ENCODE measurements at regions not wholly inside any gene's neighbourhood (a gene's known extent, or its start where the extent isn't known, plus 50 kb on each side); places are given as distances from the start of the nearest gene placed in this dataset.

DNA sequence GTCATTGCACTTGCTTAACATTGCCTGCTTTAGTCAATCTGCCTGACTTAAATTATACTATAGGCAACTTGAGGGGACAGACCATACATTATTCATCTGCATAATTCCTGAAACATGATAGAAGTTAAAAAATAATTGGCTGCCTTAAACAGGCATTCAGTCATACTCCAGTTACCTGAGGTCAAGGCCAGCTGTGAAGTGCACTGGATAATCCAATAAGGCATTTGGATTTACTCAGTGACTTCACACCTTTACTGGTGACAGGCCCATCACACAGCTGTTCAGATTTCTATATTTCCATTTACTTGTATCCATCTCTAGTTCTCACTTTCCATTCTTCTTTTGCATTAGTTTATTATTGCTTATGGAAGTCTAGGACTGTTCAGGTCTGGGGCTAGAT, 2341.6 kb downstream of the PCDH7 start:
- Mint-ChIP-seq H3K4me3 (no peak overlapping the region), H3K27ac (no peak overlapping the region)
- H3K27ac ChIP-seq (ENCODE audit: insufficient read length, low read depth, low read length) = no peak overlapping the region

More for the DNA sequence above, 2341.6 kb downstream of the PCDH7 start:
- Histone ChIP-seq H3K27me3 (ENCODE audit: insufficient read depth, low read length) (no peaks in the 10 kb centered on the region), H3K23me2 (ENCODE audit: insufficient read length, low read depth, low read length, poor library complexity, severe bottlenecking) (no peaks in the 10 kb centered on the region), H2BK5ac (ENCODE audit: insufficient read length, low read length) (no peak overlapping the region), H3K56ac (ENCODE audit: insufficient read length, low read depth, low read length) (no peak overlapping the region), H3K4me1 (ENCODE audit: insufficient read depth, low read length) (no peaks in the 10 kb centered on the region; the same call in 1 of the 2 replicates), H3K23ac (ENCODE audit: insufficient read length, low read depth, low read length) (no peak overlapping the region), H2BK20ac (ENCODE audit: low read depth, low read length, poor library complexity, severe bottlenecking) (no peak overlapping the region), H2AFZ (ENCODE audit: low read length) (no peak overlapping the region), H3K9ac (ENCODE audit: extremely low read depth, insufficient read length, low read length) (no peak overlapping the region), H4K20me1 (ENCODE audit: control insufficient read depth, insufficient read depth, insufficient read length) (no peaks in the 10 kb centered on the region), H3K14ac (ENCODE audit: insufficient read depth, low read length) (no peak overlapping the region), H3K79me1 (ENCODE audit: insufficient read depth, low read depth, low read length, poor library complexity, severe bottlenecking) (no peaks in the 10 kb centered on the region), H3K18ac (ENCODE audit: insufficient read length, low read depth, low read length) (no peak overlapping the region), H3K4me2 (ENCODE audit: insufficient read depth, insufficient read length, low read length) (no peak overlapping the region), H2BK15ac (ENCODE audit: low read depth, low read length) (no peak overlapping the region), H2BK120ac (ENCODE audit: low read depth, low read length, poor library complexity, severe bottlenecking) (no peak overlapping the region), H3K4ac (ENCODE audit: low read depth, low read length) (no peak overlapping the region), H3K79me2 (ENCODE audit: insufficient read depth, low read length) (no peaks in the 10 kb centered on the region), H4K8ac (replicated peaks; ENCODE audit: insufficient read length, low read depth, low read length) (no peak overlapping the region), H4K91ac (ENCODE audit: insufficient read length, low read depth, low read length) (no peak overlapping the region), H2AK5ac (ENCODE audit: insufficient read length, low read length) (no peak overlapping the region), H2BK12ac (ENCODE audit: insufficient read length, low read depth, low read length) (no peak overlapping the region), H3K9me3 (ENCODE audit: control insufficient read depth, low read depth, low read length) (no peaks in the 10 kb centered on the region), H4K5ac (ENCODE audit: insufficient read length, low read depth, low read length) (no peak overlapping the region), H3T11ph (ENCODE audit: low read length) (no peak overlapping the region)
- H3K27me3 Mint-ChIP-seq (ENCODE audit: low read depth) = no peaks in the 10 kb centered on the region
- no peaks in the 10 kb centered on the region for H3K36me3 Mint-ChIP-seq (ENCODE audit: insufficient read depth in 1 of 3, low read depth in 3 of 3)
- DNase-seq = no peak
- no peaks in the 10 kb centered on the region for H3K9me3 Mint-ChIP-seq
- peaks cover 5 to 9% of the 10 kb centered on the region in 2 experiments; a peak in 3 of 4 replicates for H3K4me1 Mint-ChIP-seq
- TF ChIP-seq, protein P1, sequence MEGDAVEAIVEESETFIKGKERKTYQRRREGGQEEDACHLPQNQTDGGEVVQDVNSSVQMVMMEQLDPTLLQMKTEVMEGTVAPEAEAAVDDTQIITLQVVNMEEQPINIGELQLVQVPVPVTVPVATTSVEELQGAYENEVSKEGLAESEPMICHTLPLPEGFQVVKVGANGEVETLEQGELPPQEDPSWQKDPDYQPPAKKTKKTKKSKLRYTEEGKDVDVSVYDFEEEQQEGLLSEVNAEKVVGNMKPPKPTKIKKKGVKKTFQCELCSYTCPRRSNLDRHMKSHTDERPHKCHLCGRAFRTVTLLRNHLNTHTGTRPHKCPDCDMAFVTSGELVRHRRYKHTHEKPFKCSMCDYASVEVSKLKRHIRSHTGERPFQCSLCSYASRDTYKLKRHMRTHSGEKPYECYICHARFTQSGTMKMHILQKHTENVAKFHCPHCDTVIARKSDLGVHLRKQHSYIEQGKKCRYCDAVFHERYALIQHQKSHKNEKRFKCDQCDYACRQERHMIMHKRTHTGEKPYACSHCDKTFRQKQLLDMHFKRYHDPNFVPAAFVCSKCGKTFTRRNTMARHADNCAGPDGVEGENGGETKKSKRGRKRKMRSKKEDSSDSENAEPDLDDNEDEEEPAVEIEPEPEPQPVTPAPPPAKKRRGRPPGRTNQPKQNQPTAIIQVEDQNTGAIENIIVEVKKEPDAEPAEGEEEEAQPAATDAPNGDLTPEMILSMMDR (conservative IDR thresholded peaks at IDR 0.05) = no peak

Measured in H9 (cell line).